Neural crest cell (in vitro differentiated cells): ENCODE measurements at regions not wholly inside any gene's neighbourhood (a gene's known extent, or its start where the extent isn't known, plus 50 kb on each side); places are given as distances from the start of the nearest gene placed in this dataset.

Experiments used
- DNase-seq: peaks from one replicate; pipeline ENCODE4 v3.0.0; 2021; ENCODE audit warnings: low read depth, mixed read lengths, low spot score
- H3K27ac Mint-ChIP-seq: one replicate; pipeline ENCODE4 v1.8.0; 2021; ENCODE audit warnings: mild to moderate bottlenecking, mixed read lengths; ENCODE audit not compliant: unreplicated experiment
- H3K27me3 Mint-ChIP-seq: 2 replicates; pipeline ENCODE4 v1.8.0; 2021; ENCODE audit warnings: low read depth, mild to moderate bottlenecking, mixed read lengths
- H3K36me3 Mint-ChIP-seq: 2 replicates; pipeline ENCODE4 v1.8.0; 2021; ENCODE audit warnings: low read depth, mild to moderate bottlenecking, mixed read lengths
- H3K4me1 Mint-ChIP-seq: 2 replicates; pipeline ENCODE4 v1.8.0; 2021; ENCODE audit warnings: mixed read lengths
- H3K4me3 Mint-ChIP-seq: one replicate; pipeline ENCODE4 v1.8.0; 2021; ENCODE audit warnings: mild to moderate bottlenecking, mixed read lengths
- H3K9me3 Mint-ChIP-seq: 2 replicates; pipeline ENCODE4 v1.8.0; 2021; ENCODE audit warnings: mixed read lengths
- TF ChIP-seq, protein P1 (sequence below): fragments of 200-600 bp; sonication (generic); conservative IDR thresholded peaks from 2 replicates; pipeline ENCODE4 v1.5.0; 2021; ENCODE audit warnings: antibody characterized with exemption, mild to moderate bottlenecking

- no peak overlapping the region for H3K4me3 Mint-ChIP-seq
- no peaks in the 10 kb centered on the region for H3K4me1 Mint-ChIP-seq
- peaks cover 4% of the 10 kb centered on the region for H3K36me3 Mint-ChIP-seq
- H3K27ac Mint-ChIP-seq, result no peak overlapping the region
- DNase-seq, result no peak
- H3K27me3 Mint-ChIP-seq, result no peaks in the 10 kb centered on the region
- TF ChIP-seq, protein P1, sequence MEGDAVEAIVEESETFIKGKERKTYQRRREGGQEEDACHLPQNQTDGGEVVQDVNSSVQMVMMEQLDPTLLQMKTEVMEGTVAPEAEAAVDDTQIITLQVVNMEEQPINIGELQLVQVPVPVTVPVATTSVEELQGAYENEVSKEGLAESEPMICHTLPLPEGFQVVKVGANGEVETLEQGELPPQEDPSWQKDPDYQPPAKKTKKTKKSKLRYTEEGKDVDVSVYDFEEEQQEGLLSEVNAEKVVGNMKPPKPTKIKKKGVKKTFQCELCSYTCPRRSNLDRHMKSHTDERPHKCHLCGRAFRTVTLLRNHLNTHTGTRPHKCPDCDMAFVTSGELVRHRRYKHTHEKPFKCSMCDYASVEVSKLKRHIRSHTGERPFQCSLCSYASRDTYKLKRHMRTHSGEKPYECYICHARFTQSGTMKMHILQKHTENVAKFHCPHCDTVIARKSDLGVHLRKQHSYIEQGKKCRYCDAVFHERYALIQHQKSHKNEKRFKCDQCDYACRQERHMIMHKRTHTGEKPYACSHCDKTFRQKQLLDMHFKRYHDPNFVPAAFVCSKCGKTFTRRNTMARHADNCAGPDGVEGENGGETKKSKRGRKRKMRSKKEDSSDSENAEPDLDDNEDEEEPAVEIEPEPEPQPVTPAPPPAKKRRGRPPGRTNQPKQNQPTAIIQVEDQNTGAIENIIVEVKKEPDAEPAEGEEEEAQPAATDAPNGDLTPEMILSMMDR, result no peak
- H3K9me3 Mint-ChIP-seq, result peaks cover 4% of the 10 kb centered on the region
Measured at GRCh38 chr17:51454456-51454978, 194.2 kb downstream of the UTP18 start.

DNA sequence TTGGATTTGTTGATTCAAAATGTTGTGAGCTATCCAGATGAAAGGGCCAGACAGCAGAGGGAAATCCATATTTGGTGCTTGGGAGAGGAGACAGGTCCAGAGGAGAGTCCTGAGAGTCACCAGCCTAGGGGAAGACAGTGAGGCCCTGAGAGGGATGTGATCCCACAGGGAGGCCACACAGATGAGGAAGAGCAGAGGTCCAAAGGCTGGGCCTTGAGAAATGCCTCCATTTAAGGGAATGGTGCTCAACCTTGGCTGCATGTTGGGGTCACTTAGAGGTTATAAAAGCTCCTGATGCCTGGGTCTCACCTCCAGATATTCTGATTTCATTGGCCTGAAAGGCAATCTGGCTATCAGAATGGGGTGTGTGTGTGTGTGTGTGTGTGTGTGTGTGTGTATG is 194.9 kb downstream of the UTP18 start:
- Mint-ChIP-seq H3K9me3 (peaks cover 4% of the 10 kb centered on the region), H3K36me3 (peaks cover 4% of the 10 kb centered on the region), H3K4me1 (no peaks in the 10 kb centered on the region), H3K27me3 (no peaks in the 10 kb centered on the region), H3K4me3 (no peak overlapping the region), H3K27ac (no peak overlapping the region)
- TF ChIP-seq, protein P1, result no peak
- DNase-seq, result no peak

DNA sequence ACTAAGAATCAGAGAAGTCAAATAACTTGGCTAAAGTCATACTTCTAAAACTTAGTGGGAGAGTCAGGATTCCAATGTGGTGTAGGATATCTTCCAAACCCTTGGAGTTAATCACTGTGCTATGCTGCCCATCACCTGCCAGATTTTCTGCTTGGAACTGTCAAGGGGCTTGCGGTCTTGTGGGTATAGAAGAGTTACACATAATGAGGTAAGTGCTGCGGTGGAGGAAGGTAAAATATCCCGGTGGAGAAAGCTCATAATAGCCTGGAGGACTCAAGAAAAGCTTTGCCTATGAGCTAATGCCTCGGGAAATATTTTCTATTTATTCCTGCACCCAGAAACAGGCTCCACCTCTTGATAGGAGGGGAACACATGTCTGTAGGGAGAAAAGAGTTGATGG is 195.6 kb downstream of the UTP18 start:
- TF ChIP-seq, protein P1, result no peak
- Mint-ChIP-seq H3K4me3 (no peak overlapping the region), H3K27ac (no peak overlapping the region), H3K27me3 (no peaks in the 10 kb centered on the region), H3K4me1 (no peaks in the 10 kb centered on the region), H3K9me3 (peaks cover 4% of the 10 kb centered on the region), H3K36me3 (peaks cover 4% of the 10 kb centered on the region)
- no peak for DNase-seq

DNA sequence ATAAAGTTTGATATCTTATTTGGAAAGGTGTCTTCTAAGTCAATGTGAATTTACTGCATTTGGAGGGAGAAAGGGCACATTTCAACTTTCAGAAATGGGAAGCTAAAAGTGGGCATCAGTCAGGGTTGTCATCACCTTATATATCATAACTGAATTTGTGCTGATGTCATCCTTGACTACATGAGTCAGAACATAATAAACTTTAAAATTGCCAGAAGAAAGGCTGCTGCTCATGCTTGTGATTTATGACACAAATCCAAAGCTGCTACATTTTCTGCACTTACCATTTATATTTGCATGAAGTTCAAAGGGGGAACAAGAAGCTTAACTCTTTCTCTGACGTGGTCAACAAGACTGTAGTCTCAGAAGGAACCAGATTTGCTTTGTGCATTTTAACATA is 196.6 kb downstream of the UTP18 start:
- H3K27me3 Mint-ChIP-seq, result no peaks in the 10 kb centered on the region
- peaks cover 4% of the 10 kb centered on the region for H3K9me3 Mint-ChIP-seq
- TF ChIP-seq, protein P1, result no peak
- H3K27ac Mint-ChIP-seq, result no peak overlapping the region
- no peak overlapping the region for H3K4me3 Mint-ChIP-seq
- peaks cover 3% of the 10 kb centered on the region for H3K36me3 Mint-ChIP-seq
- H3K4me1 Mint-ChIP-seq, result no peaks in the 10 kb centered on the region
- DNase-seq, result no peak

- Mint-ChIP-seq H3K36me3 (no peaks in the 10 kb centered on the region), H3K27ac (peak overlapping the region; percentile 58), H3K27me3 (no peaks in the 10 kb centered on the region), H3K4me1 (no peaks in the 10 kb centered on the region), H3K4me3 (no peak overlapping the region), H3K9me3 (no peaks in the 10 kb centered on the region)
- DNase-seq, result peak; percentile 75
- TF ChIP-seq, protein P1, result peak; percentile 78
Measured at GRCh38 chr17:51461578-51462004, 201.2 kb downstream of the UTP18 start.

DNA sequence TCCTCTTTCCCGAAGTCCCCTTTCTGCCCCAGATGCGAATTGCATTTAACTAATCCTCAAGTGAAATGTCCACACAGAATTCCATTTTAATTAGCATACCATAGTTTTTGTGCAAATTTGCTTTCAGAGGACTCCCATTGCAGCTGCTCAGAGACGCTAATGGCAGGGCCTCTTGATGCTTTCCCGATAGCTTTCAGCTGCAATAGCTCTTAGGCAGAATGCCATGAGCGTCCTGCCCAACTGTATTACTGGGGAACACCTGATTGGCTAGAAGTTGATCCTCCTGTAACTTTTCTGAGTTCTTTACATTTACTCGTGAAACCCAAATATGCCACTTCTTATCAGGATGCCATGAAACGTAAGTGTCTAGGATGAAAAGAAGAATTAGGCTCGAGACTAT is 203.0 kb downstream of the UTP18 start:
- Mint-ChIP-seq H3K27ac (no peak overlapping the region), H3K9me3 (no peaks in the 10 kb centered on the region), H3K36me3 (no peaks in the 10 kb centered on the region), H3K27me3 (no peaks in the 10 kb centered on the region), H3K4me1 (no peaks in the 10 kb centered on the region), H3K4me3 (no peak overlapping the region)
- no peak for DNase-seq
- TF ChIP-seq, protein P1, result no peak
